GM18511 (cell line): ENCODE measurements at regions not wholly inside any gene's neighbourhood (a gene's known extent, or its start where the extent isn't known, plus 50 kb on each side); places are given as distances from the start of the nearest gene placed in this dataset.
A peak's percentile ranks its signal among the peaks of the same experiment; 100 is the strongest.
"Not testable (repeated sequence)": the region's sequence is repeated elsewhere in the genome, so short reads cannot be mapped to it uniquely, and the experiment has no call there.

Experiments
- ATAC-seq: cut with Tn5 transposase; IDR thresholded peaks from one replicate; pipeline ENCODE4 v1.9.1; 2021; ENCODE audit warnings: mild to moderate bottlenecking, moderate library complexity; ENCODE audit not compliant: unreplicated experiment

- ATAC-seq: no peak
Measured at GRCh38 chr12:28973491-28973890, 175.6 kb upstream of the FAR2 start.

GRCh38 chr12:28974166-28974565 lies 174.9 kb upstream of the FAR2 start:
- no peak for ATAC-seq

- no peak for ATAC-seq
Measured at GRCh38 chr12:28974883-28975282, 174.2 kb upstream of the FAR2 start.

- no peak for ATAC-seq
Measured at GRCh38 chr12:28975564-28976340, 173.3 kb upstream of the FAR2 start.

- no peak for ATAC-seq
Measured at GRCh38 chr12:28980436-28980835, 168.6 kb upstream of the FAR2 start.

- no peak for ATAC-seq
Measured at GRCh38 chr12:28987538-28988324, 161.3 kb upstream of the FAR2 start.

- no peak for ATAC-seq
Measured at GRCh38 chr12:28988325-28988704, 160.8 kb upstream of the FAR2 start.

- no peak for ATAC-seq
Measured at GRCh38 chr12:28991626-28992025, 157.5 kb upstream of the FAR2 start.

GRCh38 chr12:28993720-28994119 lies 155.4 kb upstream of the FAR2 start:
- no peak for ATAC-seq

GRCh38 chr12:28994179-28994715 lies 154.8 kb upstream of the FAR2 start:
- no peak for ATAC-seq

GRCh38 chr12:28996688-28997087 lies 152.4 kb upstream of the FAR2 start:
- no peak for ATAC-seq

GRCh38 chr12:28998662-28999120 lies 150.4 kb upstream of the FAR2 start:
- ATAC-seq: peak; percentile 59

- ATAC-seq: no peak
Measured at GRCh38 chr12:29004066-29004935, 144.8 kb upstream of the FAR2 start.

GRCh38 chr12:29004936-29005304 lies 144.2 kb upstream of the FAR2 start:
- ATAC-seq: no peak

GRCh38 chr12:29008786-29009185 lies 140.3 kb upstream of the FAR2 start:
- no peak for ATAC-seq

- ATAC-seq: no peak
Measured at GRCh38 chr12:29012673-29013072, 136.4 kb upstream of the FAR2 start.

- ATAC-seq: not testable (repeated sequence)
Measured at GRCh38 chr12:29017532-29017931, 131.5 kb upstream of the FAR2 start.

- ATAC-seq: no peak
Measured at GRCh38 chr12:29023436-29024076, 125.5 kb upstream of the FAR2 start.

GRCh38 chr12:29024117-29024516 lies 125.0 kb upstream of the FAR2 start:
- no peak for ATAC-seq

- no peak for ATAC-seq
Measured at GRCh38 chr12:29025937-29026336, 123.1 kb upstream of the FAR2 start.

- ATAC-seq: no peak
Measured at GRCh38 chr12:29026419-29026818, 122.7 kb upstream of the FAR2 start.
